ENCODE measurements at regions not wholly inside any gene's neighbourhood (a gene's known extent, or its start where the extent isn't known, plus 50 kb on each side); places are given as distances from the start of the nearest gene placed in this dataset.

- no peaks in the 10 kb centered on the region for H3K36me3 Mint-ChIP-seq (ENCODE audit: low read depth)
These were observed 72.9 kb upstream of the PARD3B start for GRCh38 chr2:204472375-204472774.

More at GRCh38 chr2:204472375-204472774, 72.9 kb upstream of the PARD3B start:
- H3K27me3 ChIP-seq (ENCODE audit: insufficient read depth): no peaks in the 10 kb centered on the region
- no peak overlapping the region for H3K4me2 ChIP-seq
- ATAC-seq: no peak
- Mint-ChIP-seq H3K27ac (no peak overlapping the region), H3K9me3 (no peaks in the 10 kb centered on the region), H3K4me3 (no peak overlapping the region), H3K4me1 (no peaks in the 10 kb centered on the region), H3K27me3 (ENCODE audit: insufficient read depth, low read depth, poor library complexity) (no peaks in the 10 kb centered on the region)
- H3K4me1 ChIP-seq (ENCODE audit: insufficient read depth): no peaks in the 10 kb centered on the region
- DNase-seq (ENCODE audit: low spot score): no peak
- H2AFZ ChIP-seq: no peak overlapping the region
- H3K9me2 ChIP-seq (ENCODE audit: insufficient read depth): no peaks in the 10 kb centered on the region; the same call in none of the 2 replicates
- H3F3A ChIP-seq (replicated peaks; ENCODE audit: low read depth): no peaks in the 10 kb centered on the region
- no peaks in the 10 kb centered on the region for H4K20me1 ChIP-seq (replicated peaks; ENCODE audit: insufficient read depth)
- no peaks in the 10 kb centered on the region for H3K79me2 ChIP-seq (replicated peaks; ENCODE audit: insufficient read depth)
- no peak overlapping the region for H3K27ac ChIP-seq (ENCODE audit: low read depth)
- H3K4me3 ChIP-seq: no peak overlapping the region
- no peaks in the 10 kb centered on the region for H3K36me3 ChIP-seq (ENCODE audit: insufficient read depth)
- TF ChIP-seq CTCF (conservative IDR thresholded peaks at IDR 0.05; ENCODE audit: low read depth in 2 of 2): no peak
- no peak for TF ChIP-seq NANOG (IDR thresholded peaks at IDR 0.05; ENCODE audit: borderline replicate concordance)
- no peak for TF ChIP-seq EZH2 (IDR thresholded peaks at IDR 0.05; ENCODE audit: low read depth, unreplicated experiment)
- no peak for TF ChIP-seq ZNF462 (CRISPR knock-in tag; IDR thresholded peaks at IDR 0.05)
- TF ChIP-seq ETS1 (IDR thresholded peaks at IDR 0.05): no peak
- no peak for TF ChIP-seq JUNB (IDR thresholded peaks at IDR 0.05; ENCODE audit: unreplicated experiment)
- TF ChIP-seq CREB1 (CRISPR knock-in tag; IDR thresholded peaks at IDR 0.05; ENCODE audit: low read depth): no peak
- TF ChIP-seq ZNF331 (CRISPR knock-in tag; IDR thresholded peaks at IDR 0.05; ENCODE audit: low read depth): no peak
- TF ChIP-seq REST (IDR thresholded peaks at IDR 0.05; ENCODE audit: unreplicated experiment): no peak
- no peak for TF ChIP-seq POLR2AphosphoS5 (IDR thresholded peaks at IDR 0.05; ENCODE audit: low read depth)
- no peak for TF ChIP-seq EZH2phosphoT487 (IDR thresholded peaks at IDR 0.05; ENCODE audit: unreplicated experiment)
- TF ChIP-seq STAT1 (IDR thresholded peaks at IDR 0.05; ENCODE audit: unreplicated experiment): no peak
- TF ChIP-seq ZNF114 (CRISPR knock-in tag; IDR thresholded peaks at IDR 0.05): no peak

Measured in GM23338 (cell line).